RWPE1 (cell line): ENCODE measurements at regions not wholly inside any gene's neighbourhood (a gene's known extent, or its start where the extent isn't known, plus 50 kb on each side); places are given as distances from the start of the nearest gene placed in this dataset.
"Not testable (repeated sequence)": the region's sequence is repeated elsewhere in the genome, so short reads cannot be mapped to it uniquely, and the experiment has no call there.

Source experiments
- CTCF ChIA-PET: fragments of 350-600 bp; sonication (Branson Sonifier 250); formaldehyde crosslinking; extraction: SDS; loops from one replicate; lab custom pipeline; 2021; lab: Yijun Ruan, JAX
- POLR2A ChIA-PET: fragments of 400-600 bp; formaldehyde crosslinking; extraction: SDS; loops from one replicate; lab custom pipeline; 2020; ENCODE audit warnings: antibody characterized with exemption; ENCODE audit not compliant: low non-redundant PET; lab: Yijun Ruan, JAX
- DNase-seq: peaks from one replicate; pipeline ENCODE4 v3.0.0; 2012; ENCODE audit warnings: low spot score
- H3K27ac ChIP-seq: fragments of 450-650 bp; 2 replicates; pipeline ENCODE4 v1.5.1; 2017
- CTCF ChIP-seq: fragments of 450-650 bp; conservative IDR thresholded peaks from 2 replicates; pipeline ENCODE4 v1.5.1; 2017; ENCODE audit warnings: low read depth, mild to moderate bottlenecking

- no peak overlapping the region for H3K27ac ChIP-seq
- DNase-seq, result no peak
- no peak for TF ChIP-seq CTCF
- ChIA-PET POLR2A (no interaction called here), CTCF (no interaction called here)
These were observed 455.1 kb upstream of the DDX18 start for GRCh38 chr2:117359266-117359914.

- POLR2A ChIA-PET, result no interaction called here
- CTCF ChIA-PET, result no interaction called here
- no peak for DNase-seq
- no peak overlapping the region for H3K27ac ChIP-seq
- TF ChIP-seq CTCF, result no peak
These were observed 453.9 kb upstream of the DDX18 start for GRCh38 chr2:117360586-117360985.

- no peak for DNase-seq
- ChIA-PET CTCF (no interaction called here), POLR2A (no interaction called here)
- TF ChIP-seq CTCF, result no peak
- H3K27ac ChIP-seq, result no peak overlapping the region
These were observed 435.8 kb upstream of the DDX18 start for GRCh38 chr2:117378653-117379052.

GRCh38 chr2:117379928-117380327 is 434.6 kb upstream of the DDX18 start:
- ChIA-PET CTCF (interaction anchor here (0.7 kb wide), 1 partner anchor 16 kb away, joined by 3 read pairs; no protein-coding TSS in a partner anchor), POLR2A (no interaction called here)
- no peak for TF ChIP-seq CTCF
- no peak for DNase-seq
- no peak overlapping the region for H3K27ac ChIP-seq

DNA sequence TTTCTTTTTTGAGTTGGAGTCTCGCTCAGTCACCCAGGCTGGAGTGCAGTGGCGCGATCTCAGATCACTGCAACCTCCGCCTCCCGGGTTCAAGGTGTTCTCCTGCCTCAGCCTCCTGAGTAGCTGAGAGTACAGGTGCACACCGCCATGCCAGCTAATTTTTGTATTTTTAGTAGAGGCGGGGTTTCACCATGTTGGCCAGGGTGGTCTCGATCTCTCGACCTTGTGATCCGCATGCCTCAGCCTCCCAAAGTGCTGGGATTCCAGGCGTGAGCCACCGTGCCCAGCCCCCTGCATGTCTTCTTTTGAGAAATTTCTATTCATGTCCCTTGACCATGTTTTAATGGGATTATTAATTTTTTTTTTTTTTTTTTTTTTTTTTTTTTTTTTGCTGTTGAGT is 430.5 kb upstream of the DDX18 start:
- DNase-seq, CTCF ChIA-PET, H3K27ac ChIP-seq, POLR2A ChIA-PET: not testable (repeated sequence)

DNA sequence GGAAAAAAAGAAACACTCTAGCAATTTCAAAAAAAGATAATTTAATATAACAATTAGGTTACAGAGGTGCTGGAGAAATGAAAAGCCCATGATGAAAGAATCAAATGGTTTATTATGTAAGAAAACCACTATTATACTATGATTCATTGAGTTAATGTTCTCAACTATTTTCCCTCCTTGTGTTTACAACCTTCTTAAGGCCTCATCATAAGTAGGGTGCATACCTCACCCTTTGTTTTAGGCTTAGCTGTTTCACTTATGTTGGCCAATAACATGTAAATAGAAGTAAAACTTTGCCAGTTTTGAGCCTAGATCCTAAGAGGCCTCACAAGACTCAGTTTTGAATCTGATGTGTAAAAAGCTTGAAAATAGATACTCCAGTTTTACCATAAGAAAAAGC is 418.3 kb upstream of the DDX18 start:
- ChIA-PET POLR2A (no interaction called here), CTCF (interaction anchor here (0.6 kb wide), 2 partner anchors 14 to 17 kb away, joined by 3 read pairs; no protein-coding TSS in a partner anchor)
- TF ChIP-seq CTCF, result no peak
- no peak for DNase-seq
- H3K27ac ChIP-seq, result no peak overlapping the region

DNA sequence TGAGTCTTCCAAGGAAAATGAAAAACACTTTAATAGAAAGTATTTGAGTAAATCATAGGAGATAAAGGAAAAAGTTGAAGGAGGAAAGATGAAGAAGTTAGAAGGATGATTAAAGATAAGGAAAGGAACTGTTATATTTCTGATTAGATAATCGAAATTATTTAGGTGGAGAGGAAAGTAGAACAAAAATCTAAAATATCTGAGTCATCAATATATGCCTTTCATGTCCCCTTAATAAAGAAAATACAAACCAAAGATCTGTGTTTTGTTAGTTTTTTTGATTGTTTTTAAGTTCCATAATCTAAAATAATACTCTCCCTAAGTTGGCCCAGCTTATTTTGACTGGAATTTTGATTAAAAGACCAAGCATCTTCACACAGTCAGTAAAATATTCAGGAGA is 412.9 kb upstream of the DDX18 start:
- ChIA-PET POLR2A (no interaction called here), CTCF (interaction anchor here (0.6 kb wide), 1 partner anchor 288 kb away, joined by 4 read pairs; no protein-coding TSS in a partner anchor)
- DNase-seq, result no peak
- no peak overlapping the region for H3K27ac ChIP-seq
- TF ChIP-seq CTCF, result no peak
